ENCODE measurements at regions not wholly inside any gene's neighbourhood (a gene's known extent, or its start where the extent isn't known, plus 50 kb on each side); places are given as distances from the start of the nearest gene placed in this dataset.
"Not testable (repeated sequence)": the region's sequence is repeated elsewhere in the genome, so short reads cannot be mapped to it uniquely, and the experiment has no call there.

GRCh38 chr7:133165001-133165400 lies 83.1 kb upstream of the CHCHD3 start:
- H3K9me3 ChIP-seq = no peaks in the 10 kb centered on the region
- H3K27me3 ChIP-seq = no peaks in the 10 kb centered on the region
- H3K36me3 ChIP-seq = no peaks in the 10 kb centered on the region
- H3K4me1 ChIP-seq = no peaks in the 10 kb centered on the region
- intact Hi-C loops (cut with DNase I; ENCODE audit: low total_unique reads) = no loop called here
- no peak for DNase-seq
- H3K27ac ChIP-seq = no peak overlapping the region
- no peak for TF ChIP-seq CTCF (IDR thresholded peaks at IDR 0.05)
- no peak overlapping the region for H3K4me3 ChIP-seq

- no peak for DNase-seq
- Histone ChIP-seq H3K4me3 (no peak overlapping the region), H3K9me3 (no peaks in the 10 kb centered on the region), H3K36me3 (no peaks in the 10 kb centered on the region), H3K4me1 (no peaks in the 10 kb centered on the region), H3K27me3 (no peaks in the 10 kb centered on the region), H3K27ac (no peak overlapping the region)
- TF ChIP-seq CTCF (IDR thresholded peaks at IDR 0.05) = no peak
- intact Hi-C loops (cut with DNase I; ENCODE audit: low total_unique reads) = no loop called here
Observed at GRCh38 chr7:133165529-133165928, 83.6 kb upstream of the CHCHD3 start.

- Histone ChIP-seq H3K4me3 (no peak overlapping the region), H3K27ac (no peak overlapping the region), H3K4me1 (no peaks in the 10 kb centered on the region), H3K9me3 (no peaks in the 10 kb centered on the region), H3K36me3 (no peaks in the 10 kb centered on the region), H3K27me3 (no peaks in the 10 kb centered on the region)
- intact Hi-C loops (cut with DNase I; ENCODE audit: low total_unique reads) = no loop called here
- no peak for DNase-seq
- TF ChIP-seq CTCF (IDR thresholded peaks at IDR 0.05) = no peak
Observed at GRCh38 chr7:133167300-133167699, 85.4 kb upstream of the CHCHD3 start.

- DNase-seq; H3K27ac ChIP-seq; H3K9me3 ChIP-seq; H3K4me1 ChIP-seq; H3K4me3 ChIP-seq; H3K36me3 ChIP-seq; intact Hi-C loops (cut with DNase I; ENCODE audit: low total_unique reads); H3K27me3 ChIP-seq: not testable (repeated sequence)
Observed at GRCh38 chr7:133169167-133169822, 83.6 kb upstream of the EXOC4 start.

GRCh38 chr7:133177476-133177875 lies 75.4 kb upstream of the EXOC4 start:
- H3K36me3 ChIP-seq; H3K27me3 ChIP-seq; DNase-seq; H3K4me1 ChIP-seq; intact Hi-C loops (cut with DNase I; ENCODE audit: low total_unique reads); H3K4me3 ChIP-seq; H3K9me3 ChIP-seq; H3K27ac ChIP-seq: not testable (repeated sequence)

- no peaks in the 10 kb centered on the region for H3K4me1 ChIP-seq
- H3K27ac ChIP-seq = no peak overlapping the region
- no peak for TF ChIP-seq CTCF (IDR thresholded peaks at IDR 0.05)
- H3K36me3 ChIP-seq = no peaks in the 10 kb centered on the region
- intact Hi-C loops (cut with DNase I; ENCODE audit: low total_unique reads) = no loop called here
- H3K9me3 ChIP-seq = no peaks in the 10 kb centered on the region
- H3K27me3 ChIP-seq = peaks cover 0 to 3% of the 10 kb centered on the region in 2 donors
- DNase-seq = no peak
- H3K4me3 ChIP-seq = no peak overlapping the region
Observed at GRCh38 chr7:133180717-133181116, 72.2 kb upstream of the EXOC4 start.
